HepG2 (cell line): ENCODE measurements at regions not wholly inside any gene's neighbourhood (a gene's known extent, or its start where the extent isn't known, plus 50 kb on each side); places are given as distances from the start of the nearest gene placed in this dataset.
A peak's percentile ranks its signal among the peaks of the same experiment; 100 is the strongest.

Experiments
- ATF7-NPFF ChIP-seq: sonication (generic); formaldehyde crosslinking; IDR thresholded peaks from 2 replicates; pipeline ENCODE4 v1.8.1; 2023; ENCODE audit warnings: mild to moderate bottlenecking, low read depth, missing genetic modification reagents, moderate library complexity
- CEBPZ ChIP-seq: IDR thresholded peaks from 2 replicates; pipeline ENCODE4 v1.6.1; 2012; ENCODE audit warnings: low read length, improper control_type of control experiment
- FOXO4 ChIP-seq: sonication (generic); formaldehyde crosslinking; conservative IDR thresholded peaks from 2 replicates; pipeline ENCODE4 v1.8.1; 2023; ENCODE audit warnings: missing genetic modification reagents
- FOXP4 ChIP-seq: sonication (generic); formaldehyde crosslinking; IDR thresholded peaks from 2 replicates; pipeline ENCODE4 v1.4.0; 2020; ENCODE audit warnings: missing genetic modification reagents
- HNF1B ChIP-seq: sonication (generic); formaldehyde crosslinking; IDR thresholded peaks from 2 replicates; pipeline ENCODE4 v1.5.1; 2020; ENCODE audit warnings: mild to moderate bottlenecking, moderate library complexity, missing genetic modification reagents
- KAT2B ChIP-seq: fragments of 150-350 bp; IDR thresholded peaks from 2 replicates; pipeline ENCODE4 v1.6.1; 2014; ENCODE audit warnings: low read depth, low read length, borderline replicate concordance
- KDM1A ChIP-seq: IDR thresholded peaks from 2 replicates; pipeline ENCODE4 v1.6.1; 2016; ENCODE audit warnings: missing compliant biosample characterization
- KLF16 ChIP-seq, 2 experiments: sonication (generic) in 1 of 2; formaldehyde crosslinking in 1 of 2; IDR thresholded peaks; 2 replicates each; pipeline versions ENCODE4 v1.6.1 to v1.8.0; 2016 to 2023; ENCODE audit warnings: missing genetic modification reagents in 2 of 2, missing compliant biosample characterization in 1 of 2
- MAFK ChIP-seq, 2 experiments: IDR thresholded peaks in 1 of 2; conservative IDR thresholded peaks in 1 of 2; 2 replicates each; pipeline ENCODE4 v1.6.1; 2011; ENCODE audit warnings: improper control_type of control experiment in 2 of 2, low read length in 2 of 2
- NFE2L2 ChIP-seq: fragments of 150-350 bp; IDR thresholded peaks from 2 replicates; pipeline ENCODE4 v1.6.1; 2014; ENCODE audit warnings: low read length
- NR1H2 ChIP-seq: sonication (generic); formaldehyde crosslinking; IDR thresholded peaks from 2 replicates; pipeline ENCODE4 v1.8.1; 2022; ENCODE audit warnings: low read depth, missing genetic modification reagents, borderline replicate concordance
- POLR2AphosphoS5 ChIP-seq: IDR thresholded peaks from 2 replicates; pipeline ENCODE4 v1.6.1; 2012; ENCODE audit warnings: low read depth, low read length
- RAD21 ChIP-seq: fragments of 450-650 bp; formaldehyde crosslinking; IDR thresholded peaks from 2 replicates; pipeline ENCODE4 v1.5.0; 2020; ENCODE audit warnings: mild to moderate bottlenecking
- RARG ChIP-seq: sonication (generic); formaldehyde crosslinking; IDR thresholded peaks from 2 replicates; pipeline ENCODE4 v1.4.0; 2020; ENCODE audit warnings: low read depth, mild to moderate bottlenecking, missing genetic modification reagents
- RXRB ChIP-seq: IDR thresholded peaks from 2 replicates; pipeline ENCODE4 v1.6.1; 2016; ENCODE audit warnings: borderline replicate concordance, missing genetic modification reagents, missing compliant biosample characterization
- THAP7 ChIP-seq: sonication (generic); formaldehyde crosslinking; IDR thresholded peaks from 2 replicates; pipeline ENCODE4 v1.8.1; 2023; ENCODE audit warnings: mild to moderate bottlenecking, missing genetic modification reagents
- ZC3H4 ChIP-seq: sonication (generic); formaldehyde crosslinking; IDR thresholded peaks from 2 replicates; pipeline ENCODE4 v1.4.0; 2020; ENCODE audit warnings: missing genetic modification reagents, borderline replicate concordance
- ZNF121 ChIP-seq: sonication (generic); formaldehyde crosslinking; IDR thresholded peaks from 2 replicates; pipeline ENCODE4 v1.5.0; 2020; ENCODE audit warnings: mild to moderate bottlenecking, missing genetic modification reagents
- ZNF20 ChIP-seq: sonication (generic); formaldehyde crosslinking; IDR thresholded peaks from 2 replicates; pipeline ENCODE4 v1.4.0; 2020; ENCODE audit warnings: mild to moderate bottlenecking, moderate library complexity, missing genetic modification reagents
- ZNF225 ChIP-seq: sonication (generic); formaldehyde crosslinking; IDR thresholded peaks from 2 replicates; pipeline ENCODE4 v1.4.0; 2020; ENCODE audit warnings: mild to moderate bottlenecking, missing genetic modification reagents
- ZSCAN25 ChIP-seq: sonication (generic); formaldehyde crosslinking; IDR thresholded peaks from 2 replicates; pipeline ENCODE4 v1.8.0; 2022; ENCODE audit warnings: mild to moderate bottlenecking, missing genetic modification reagents

GRCh38 chr20:51966296-51966971 is 164.1 kb upstream of the SALL4 start (continued):
- TF ChIP-seq FOXO4 (CRISPR knock-in tag) (no peak), ATF7-NPFF (CRISPR knock-in tag) (0 out of 2 replicates have a peak, but pooled peaks have one; percentile 25), POLR2AphosphoS5 (no peak), THAP7 (CRISPR knock-in tag) (no peak), KAT2B (no peak), NR1H2 (CRISPR knock-in tag) (no peak), ZC3H4 (CRISPR knock-in tag) (no peak), FOXP4 (no peak), CEBPZ (no peak), HNF1B (CRISPR knock-in tag) (peak; percentile 54; the same call in 1 of the 2 replicates), MAFK (conservative IDR thresholded peaks at IDR 0.05 in 1 of 2, IDR thresholded peaks at IDR 0.05 in 1 of 2; ENCODE audit: low read length in 2 of 2) (no peak), ZSCAN25 (CRISPR knock-in tag) (no peak), NFE2L2 (no peak), RAD21 (CRISPR knock-in tag) (peak; percentile 65; the same call in 1 of the 2 replicates), ZNF20 (CRISPR knock-in tag) (no peak), ZNF225 (CRISPR knock-in tag) (no peak), RXRB (CRISPR knock-in tag) (0 out of 2 replicates have a peak, but pooled peaks have one; percentile 28), KDM1A (CRISPR knock-in tag) (no peak), RARG (CRISPR knock-in tag) (no peak), ZNF121 (CRISPR knock-in tag) (0 out of 2 replicates have a peak, but pooled peaks have one; percentile 28), KLF16 (CRISPR knock-in tag; IDR thresholded peaks at IDR 0.05) (0 out of 4 replicates have a peak, but pooled peaks of 1 of the 2 experiments have one; percentile 32)
